Ascending aorta (tissue), 2 donors: ENCODE measurements at regions not wholly inside any gene's neighbourhood (a gene's known extent, or its start where the extent isn't known, plus 50 kb on each side); places are given as distances from the start of the nearest gene placed in this dataset.

Experiments
- DNase-seq, 2 donors: peaks; one replicate each; pipeline ENCODE4 v3.0.0-alpha.2; 2019; ENCODE audit warnings: low spot score in 2 of 2
- H3K27ac ChIP-seq, 2 donors: fragments of 200-600 bp; sonication (generic); one replicate each; pipeline ENCODE4 v1.5.1; 2016 to 2017; ENCODE audit warnings: mild to moderate bottlenecking in 1 of 2
- H3K27me3 ChIP-seq: fragments of 200-600 bp; sonication (generic); one replicate; pipeline ENCODE4 v1.5.1; 2017
- H3K36me3 ChIP-seq, 2 donors: fragments of 200-600 bp; sonication (generic); one replicate each; pipeline ENCODE4 v1.5.1; 2016
- H3K4me1 ChIP-seq, 2 donors: fragments of 200-600 bp; sonication (generic); one replicate each; pipeline ENCODE4 v1.5.1; 2016 to 2017; ENCODE audit warnings: mild to moderate bottlenecking in 1 of 2
- H3K4me3 ChIP-seq, 2 donors: fragments of 200-600 bp; sonication (generic); one replicate each; pipeline ENCODE4 v1.5.1; 2016 to 2017; ENCODE audit warnings: mild to moderate bottlenecking in 1 of 2
- H3K9me3 ChIP-seq, 2 donors: fragments of 200-600 bp; sonication (generic); one replicate each; pipeline ENCODE4 v1.5.1; 2016
- CTCF ChIP-seq, 3 experiments: fragments of 200-600 bp in 2 of 3; fragments of 450-650 bp in 1 of 3; sonication (generic) in 2 of 3; IDR thresholded peaks; one replicate each; pipeline ENCODE4 v1.5.1; 2016 to 2019; ENCODE audit warnings: antibody characterized with exemption in 3 of 3, mild to moderate bottlenecking in 1 of 3, moderate library complexity in 1 of 3
- intact Hi-C: fragments of 100-400 bp; cut with DNase I; formaldehyde crosslinking; loops from one replicate; pipeline ENCODE4 v1.15.1; 2023

DNA sequence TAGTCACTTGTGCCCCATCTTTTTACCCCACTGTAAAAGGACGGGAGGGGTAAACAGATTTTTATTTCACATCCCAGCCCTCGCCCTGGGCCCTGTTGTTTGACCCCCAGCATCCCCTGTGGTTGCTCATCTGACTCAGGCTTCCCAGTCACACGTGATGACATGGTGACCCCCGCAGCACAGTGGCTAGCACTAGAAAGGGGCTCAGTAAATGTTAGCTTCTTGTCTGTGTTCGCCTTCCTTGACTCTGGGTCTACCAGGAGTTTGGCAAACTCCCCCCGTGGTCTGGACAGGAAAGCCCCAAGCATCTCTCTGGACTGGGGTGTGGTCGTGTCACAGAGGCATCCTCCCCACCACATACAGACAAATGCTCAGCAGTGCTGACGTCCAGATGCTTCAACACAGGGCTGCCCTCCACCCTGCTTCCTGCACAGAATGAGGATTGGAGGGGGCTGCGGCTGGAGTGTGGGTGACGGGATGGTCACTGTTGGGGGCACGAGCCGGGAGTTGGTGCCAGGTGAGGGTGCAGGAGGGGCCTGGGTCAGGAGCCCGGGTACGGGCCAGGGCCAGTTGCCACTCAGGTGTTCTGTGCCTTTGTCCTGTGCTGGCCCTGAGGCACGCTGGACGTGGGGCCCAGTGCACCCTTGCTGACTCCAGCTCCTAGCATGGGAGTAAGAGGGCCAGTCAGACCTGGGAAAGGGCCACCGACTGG is 69.1 kb downstream of the METRNL start:
- TF ChIP-seq CTCF (IDR thresholded peaks at IDR 0.05) = no peak
- no peaks in the 10 kb centered on the region for H3K9me3 ChIP-seq
- no peak overlapping the region for H3K27ac ChIP-seq
- intact Hi-C loops = no loop called here
- no peak for DNase-seq
- no peak overlapping the region for H3K4me3 ChIP-seq
- H3K36me3 ChIP-seq = no peaks in the 10 kb centered on the region
- H3K4me1 ChIP-seq = peaks cover 0 to 11% of the 10 kb centered on the region in 2 donors
- no peaks in the 10 kb centered on the region for H3K27me3 ChIP-seq

DNA sequence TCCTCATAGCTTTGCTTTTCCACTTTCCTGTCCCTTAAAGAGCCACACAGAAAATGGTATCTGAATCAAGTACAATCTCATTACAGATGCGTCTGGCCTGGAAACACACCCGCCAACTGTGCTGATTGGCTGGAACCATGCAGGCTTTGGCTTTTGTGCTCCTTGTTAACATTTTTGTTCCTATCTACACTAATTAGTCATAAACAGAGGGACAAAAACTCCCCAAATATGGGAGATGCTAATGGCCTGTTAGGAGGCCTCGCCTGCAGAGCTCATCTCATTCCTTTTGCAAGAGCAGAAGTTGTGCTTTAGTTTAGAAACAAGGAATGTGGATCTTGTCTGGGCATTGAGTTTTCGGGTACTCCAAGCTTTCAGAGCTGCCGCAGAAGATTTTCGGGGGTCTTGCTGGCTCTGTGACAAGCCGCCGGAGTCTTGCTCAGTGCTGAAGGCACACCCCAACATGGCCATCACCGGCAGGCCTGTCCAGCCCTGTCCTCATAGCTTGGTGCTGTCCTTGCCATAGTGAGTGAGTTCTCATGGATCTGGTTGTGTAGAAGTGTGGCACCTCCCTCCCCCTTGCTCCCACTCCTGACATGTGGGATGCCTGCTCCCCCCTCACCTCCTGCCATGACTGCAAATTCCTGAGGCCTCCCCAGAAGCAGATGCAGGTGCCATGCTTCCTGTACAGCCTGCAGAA is 69.8 kb downstream of the METRNL start:
- Histone ChIP-seq H3K27me3 (no peaks in the 10 kb centered on the region), H3K36me3 (no peaks in the 10 kb centered on the region), H3K4me1 (peaks cover 0 to 9% of the 10 kb centered on the region in 2 donors), H3K4me3 (no peak overlapping the region), H3K9me3 (no peaks in the 10 kb centered on the region), H3K27ac (no peak overlapping the region)
- no peak for TF ChIP-seq CTCF (IDR thresholded peaks at IDR 0.05)
- DNase-seq = no peak
- intact Hi-C loops = no loop called here

DNA sequence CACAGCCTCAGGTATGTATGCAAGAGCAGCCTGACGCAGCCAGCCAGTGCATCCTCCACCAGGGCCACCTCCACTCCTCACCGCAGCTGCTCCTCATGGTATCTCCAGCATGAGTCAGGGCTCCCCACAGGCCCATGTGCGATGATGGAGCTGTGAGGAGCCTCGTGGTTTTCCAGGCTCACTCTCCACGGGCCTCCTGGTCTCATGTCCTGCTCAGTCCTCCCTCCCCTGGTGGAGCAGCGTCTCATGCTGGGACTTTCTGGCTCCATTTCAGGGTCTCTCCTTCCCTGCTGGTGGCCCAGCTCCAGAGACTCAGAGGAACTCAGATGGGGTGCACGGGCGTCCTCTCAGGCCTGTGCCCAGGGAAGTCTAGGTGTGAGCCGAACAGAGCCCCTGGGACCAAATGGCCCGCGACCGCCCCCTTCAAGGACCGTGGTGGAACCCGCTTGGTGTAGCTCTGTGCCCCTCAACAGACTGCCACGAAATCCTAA is 70.4 kb downstream of the METRNL start:
- no peak overlapping the region for H3K27ac ChIP-seq
- DNase-seq = no peak

DNA sequence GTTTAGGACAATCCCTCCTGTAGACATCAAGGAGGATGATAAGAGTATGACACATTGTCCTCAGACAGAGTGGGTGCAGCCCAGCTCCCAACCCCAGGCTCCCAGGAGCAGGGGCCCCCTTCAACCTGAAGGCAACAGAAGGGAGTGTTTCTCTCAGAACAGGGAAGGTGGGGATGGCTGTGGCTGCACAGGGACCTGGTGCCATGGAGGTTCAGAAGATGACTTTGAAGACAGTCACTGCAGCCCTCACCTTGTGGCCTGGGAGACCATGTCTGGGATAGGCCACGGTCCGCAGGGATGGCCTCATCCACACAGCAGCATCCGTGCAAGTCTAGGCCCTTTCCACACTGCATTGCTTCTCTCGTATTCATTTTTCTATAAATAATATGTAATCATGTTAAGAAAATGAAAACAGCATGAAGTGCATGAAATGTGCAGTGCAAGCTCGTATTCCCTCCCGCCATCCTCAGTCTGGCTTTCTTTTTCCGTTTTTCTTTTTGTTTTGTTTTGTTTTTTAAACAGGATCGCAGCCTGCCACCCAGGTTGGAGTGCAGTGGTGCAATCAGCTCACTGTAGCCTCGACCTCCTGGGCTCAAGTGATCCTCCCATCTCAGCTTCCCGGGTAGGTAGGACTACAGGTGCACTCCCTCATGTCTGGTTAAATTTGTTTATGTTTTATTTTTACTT is 71.1 kb downstream of the METRNL start:
- no peak for DNase-seq
- no peak overlapping the region for H3K27ac ChIP-seq
- intact Hi-C loops = no loop called here
- no peaks in the 10 kb centered on the region for H3K36me3 ChIP-seq
- no peaks in the 10 kb centered on the region for H3K9me3 ChIP-seq
- H3K4me3 ChIP-seq = no peak overlapping the region
- no peaks in the 10 kb centered on the region for H3K4me1 ChIP-seq
- no peak for TF ChIP-seq CTCF (IDR thresholded peaks at IDR 0.05)
- H3K27me3 ChIP-seq = no peaks in the 10 kb centered on the region

More for the DNA sequence above, 70.4 kb downstream of the METRNL start:
- H3K27me3 ChIP-seq = no peaks in the 10 kb centered on the region
- no peak for TF ChIP-seq CTCF (IDR thresholded peaks at IDR 0.05)
- H3K4me3 ChIP-seq = no peak overlapping the region
- H3K36me3 ChIP-seq = no peaks in the 10 kb centered on the region
- H3K4me1 ChIP-seq = peaks cover 0 to 3% of the 10 kb centered on the region in 2 donors
- intact Hi-C loops = no loop called here
- H3K9me3 ChIP-seq = no peaks in the 10 kb centered on the region

GRCh38 chr17:83151056-83151441 is 71.6 kb downstream of the METRNL start:
- Histone ChIP-seq H3K36me3 (no peaks in the 10 kb centered on the region), H3K4me3 (no peak overlapping the region), H3K27ac (no peak overlapping the region), H3K4me1 (no peaks in the 10 kb centered on the region), H3K27me3 (no peaks in the 10 kb centered on the region), H3K9me3 (no peaks in the 10 kb centered on the region)
- no peak for DNase-seq
- intact Hi-C loops = no loop called here
- no peak for TF ChIP-seq CTCF (IDR thresholded peaks at IDR 0.05)
